AG10803 (cell line): ENCODE measurements at regions not wholly inside any gene's neighbourhood (a gene's known extent, or its start where the extent isn't known, plus 50 kb on each side); places are given as distances from the start of the nearest gene placed in this dataset.
"Not testable (repeated sequence)": the region's sequence is repeated elsewhere in the genome, so short reads cannot be mapped to it uniquely, and the experiment has no call there.

Experiments used
- DNase-seq: peaks from one replicate; pipeline ENCODE4 v3.0.0; 2010; ENCODE audit warnings: low read depth
- H3K4me3 ChIP-seq: 2 replicates; pipeline ENCODE4 v1.5.1; 2011; ENCODE audit warnings: mild to moderate bottlenecking, low read length, control low read depth
- CTCF ChIP-seq: conservative IDR thresholded peaks from 2 replicates; pipeline ENCODE4 v1.5.1; 2011; ENCODE audit warnings: mild to moderate bottlenecking, low read length, control low read depth, inconsistent platforms

DNA sequence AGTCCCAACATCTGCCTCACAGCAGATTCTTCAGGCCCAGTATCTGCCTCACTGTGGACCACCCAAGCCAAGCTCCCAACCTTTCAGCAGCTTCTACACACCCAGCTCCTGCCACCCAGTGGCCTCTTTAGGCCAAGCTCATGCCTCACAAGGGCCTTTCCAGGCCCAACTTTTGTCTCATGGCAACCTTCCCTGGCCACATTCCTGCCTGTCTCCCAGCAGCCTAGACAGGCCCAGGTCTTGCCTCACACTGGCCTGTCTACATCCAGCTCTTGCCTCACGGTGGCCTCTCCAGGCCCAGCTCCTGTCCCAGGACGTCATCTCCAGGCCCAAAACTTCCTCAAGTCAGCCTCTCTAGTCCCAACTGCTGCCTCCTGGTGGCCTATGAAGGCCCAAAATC lies 65.0 kb downstream of the CCDC201 start:
- not testable (repeated sequence) for DNase-seq, H3K4me3 ChIP-seq
- TF ChIP-seq CTCF, result peak; percentile 8; the same call in 1 of the 2 replicates

DNA sequence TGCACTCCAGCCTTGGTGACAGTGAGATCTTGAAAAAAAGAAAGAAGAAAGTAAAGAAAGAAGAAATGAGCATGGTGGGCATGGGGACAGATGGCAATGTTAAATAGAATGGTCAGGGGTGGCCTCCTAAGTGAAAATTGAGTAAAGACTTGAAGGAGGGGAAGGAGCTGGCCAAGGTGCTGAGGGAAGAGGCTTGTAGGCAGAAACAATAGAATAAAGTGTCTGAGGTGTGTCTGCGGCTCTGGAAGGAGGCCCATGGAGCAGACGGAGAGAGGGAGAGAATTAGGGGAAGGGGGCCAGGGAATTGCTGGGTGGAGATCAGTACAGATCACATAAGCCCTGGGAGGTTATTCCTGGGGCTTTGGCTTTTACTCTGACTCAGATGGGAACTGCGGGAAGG lies 70.7 kb downstream of the CCDC201 start:
- not testable (repeated sequence) for DNase-seq

GRCh38 chr7:45797264-45797663 lies 75.6 kb downstream of the CCDC201 start:
- H3K4me3 ChIP-seq, result not testable (repeated sequence)
- peak; percentile 86 for DNase-seq

More for the DNA sequence above, 70.7 kb downstream of the CCDC201 start:
- H3K4me3 ChIP-seq, result not testable (repeated sequence)

DNA sequence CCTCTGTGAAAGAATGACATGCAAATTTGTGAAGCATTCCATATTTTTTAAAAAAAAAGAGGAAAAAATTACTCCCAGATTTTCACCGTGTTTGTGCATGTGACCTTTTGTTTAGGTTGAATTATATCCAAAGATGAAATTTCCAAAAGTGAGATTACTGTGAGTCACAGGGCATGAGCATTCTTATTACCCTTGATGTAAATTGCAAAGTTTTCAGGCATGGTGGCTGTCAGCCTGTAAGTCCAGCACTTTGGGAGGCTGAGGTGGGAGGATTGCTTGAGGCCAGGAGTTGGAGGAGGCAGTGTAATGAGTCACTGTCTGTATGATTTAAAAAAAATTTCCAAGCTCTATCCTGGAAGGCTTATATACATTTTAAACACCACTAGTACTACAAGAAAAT lies 83.2 kb downstream of the CCDC201 start:
- H3K4me3 ChIP-seq, result not testable (repeated sequence)
- DNase-seq, result peak; percentile 21

- H3K4me3 ChIP-seq, DNase-seq: not testable (repeated sequence)
Measured at GRCh38 chr7:45785724-45786123, 87.2 kb downstream of the CCDC201 start.

DNA sequence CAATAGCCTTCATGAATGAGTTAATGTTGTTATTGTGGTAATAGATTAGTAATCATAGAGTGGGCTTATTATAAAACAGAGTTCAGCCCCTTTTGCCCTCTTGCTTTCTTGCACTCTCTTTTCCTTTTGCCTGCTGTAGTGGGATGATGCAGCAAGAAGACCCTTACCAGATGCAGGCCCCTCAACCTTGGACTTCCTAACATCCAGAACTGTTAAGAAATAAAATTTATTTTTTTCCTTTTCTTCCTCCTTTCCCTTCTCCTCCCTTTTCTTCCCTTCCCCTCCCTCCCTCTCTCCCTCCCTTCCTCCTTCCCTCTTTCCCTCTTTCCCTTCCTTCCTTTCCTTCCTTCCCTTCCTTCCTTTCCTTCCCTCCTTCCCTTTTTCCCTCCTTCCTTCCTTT lies 88.1 kb downstream of the CCDC201 start:
- H3K4me3 ChIP-seq, DNase-seq: not testable (repeated sequence)
